Activated gamma-delta T cell treated with anti-CD3 and anti-CD28 coated beads, Interleukin-2, amount 50 U/mL, for 16 hours (primary cell): ENCODE measurements at regions not wholly inside any gene's neighbourhood (a gene's known extent, or its start where the extent isn't known, plus 50 kb on each side); places are given as distances from the start of the nearest gene placed in this dataset.
"Not testable (repeated sequence)": the region's sequence is repeated elsewhere in the genome, so short reads cannot be mapped to it uniquely, and the experiment has no call there.

Experiments
- DNase-seq: peaks from one replicate; pipeline ENCODE4 v3.0.0-alpha.2; 2020; ENCODE audit warnings: low read depth

DNA sequence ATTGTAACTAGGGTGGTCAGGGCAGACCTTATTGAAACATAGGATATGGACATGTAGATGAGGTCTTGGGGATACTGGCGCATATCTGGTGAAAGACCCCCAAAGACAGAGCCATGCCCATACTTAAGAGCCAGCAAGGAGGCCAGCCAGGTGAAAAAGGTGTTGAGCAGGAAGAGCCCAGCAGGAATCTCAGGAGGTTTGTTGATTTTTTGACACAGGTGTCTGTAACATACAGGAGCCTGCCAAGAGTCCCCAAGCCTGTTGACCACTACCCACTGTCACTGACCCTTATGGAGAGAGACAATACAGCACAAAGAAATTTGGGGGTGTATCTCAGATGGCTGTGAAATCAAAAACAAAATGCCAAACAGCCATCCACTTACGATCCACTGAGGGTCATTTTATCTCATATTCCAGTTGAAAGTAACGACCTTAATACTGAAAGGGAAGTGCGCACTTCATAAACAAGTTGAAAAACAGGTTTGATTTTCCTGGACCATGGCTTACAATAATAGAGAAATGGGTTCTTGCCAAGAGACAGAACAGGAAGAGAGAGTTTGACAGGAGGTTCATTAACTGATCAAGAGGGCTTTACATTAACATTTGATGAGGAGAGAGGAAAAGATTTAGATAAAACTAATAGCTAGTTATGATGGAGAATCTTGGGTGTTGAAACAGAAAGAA, 163.6 kb downstream of the GLUL start:
- no peak for DNase-seq

- DNase-seq = no peak
Measured at GRCh38 chr1:182226618-182227017, 165.0 kb downstream of the GLUL start.

DNA sequence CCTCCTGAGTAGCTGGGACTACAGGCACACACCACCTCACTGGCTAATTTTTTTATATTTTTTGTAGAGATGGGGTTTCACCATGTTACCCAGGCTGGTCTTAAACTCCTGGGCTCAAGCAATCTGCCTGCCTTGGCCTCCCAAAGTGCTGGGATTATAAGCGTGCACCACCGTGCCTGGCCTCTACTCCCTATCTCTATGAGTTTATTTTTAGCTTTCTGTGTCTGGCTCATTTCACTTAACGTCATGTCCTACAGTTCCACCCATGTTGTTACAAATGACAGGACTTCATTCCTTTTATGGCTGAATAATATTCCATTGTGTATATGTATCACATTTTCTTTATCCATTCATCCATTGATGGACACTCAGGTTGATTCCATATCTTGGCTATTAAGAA, 164.2 kb upstream of the ZNF648 start:
- not testable (repeated sequence) for DNase-seq

GRCh38 chr1:182221990-182222389, 160.5 kb upstream of the ZNF648 start:
- not testable (repeated sequence) for DNase-seq

DNA sequence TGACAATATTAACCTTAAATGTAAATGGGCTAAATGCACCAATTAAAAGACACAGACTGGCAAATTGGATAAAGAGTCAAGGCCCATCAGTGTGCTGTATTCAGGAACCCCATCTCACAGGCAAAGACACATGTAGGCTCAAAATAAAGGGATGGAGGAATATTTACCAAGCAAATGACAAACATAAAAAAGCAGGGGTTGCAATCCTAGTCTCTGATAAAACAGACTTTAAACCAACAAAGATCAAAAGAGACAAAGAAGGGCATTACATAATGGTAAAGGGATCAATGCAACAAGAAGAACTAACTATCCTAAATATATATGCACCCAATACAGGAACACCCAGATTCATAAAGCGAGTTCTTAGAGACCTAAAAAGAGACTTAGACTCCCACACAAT, 159.9 kb upstream of the ZNF648 start:
- DNase-seq = not testable (repeated sequence)

DNA sequence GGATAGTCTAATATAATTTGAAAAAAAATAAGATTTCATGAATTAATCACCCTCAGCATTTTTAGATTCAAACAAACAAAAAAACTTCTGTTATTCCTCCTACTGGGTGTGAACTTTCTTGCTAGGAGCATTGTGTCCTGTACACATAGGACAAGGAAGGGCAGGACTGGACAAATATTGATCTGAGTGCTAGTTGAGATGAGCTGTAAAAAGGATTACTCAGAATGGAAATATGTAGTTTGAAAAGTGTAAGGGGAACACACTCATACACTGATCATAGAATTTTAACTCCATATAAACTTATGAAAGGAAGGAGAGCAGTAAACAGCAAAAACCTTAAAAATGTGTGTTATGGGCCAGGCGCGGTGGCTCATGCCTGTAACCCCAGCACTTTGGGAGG, 156.5 kb upstream of the ZNF648 start:
- no peak for DNase-seq

GRCh38 chr1:182217071-182217470, 155.6 kb upstream of the ZNF648 start:
- DNase-seq = no peak

- DNase-seq = no peak
Measured at GRCh38 chr1:182215764-182216163, 154.3 kb upstream of the ZNF648 start.

DNA sequence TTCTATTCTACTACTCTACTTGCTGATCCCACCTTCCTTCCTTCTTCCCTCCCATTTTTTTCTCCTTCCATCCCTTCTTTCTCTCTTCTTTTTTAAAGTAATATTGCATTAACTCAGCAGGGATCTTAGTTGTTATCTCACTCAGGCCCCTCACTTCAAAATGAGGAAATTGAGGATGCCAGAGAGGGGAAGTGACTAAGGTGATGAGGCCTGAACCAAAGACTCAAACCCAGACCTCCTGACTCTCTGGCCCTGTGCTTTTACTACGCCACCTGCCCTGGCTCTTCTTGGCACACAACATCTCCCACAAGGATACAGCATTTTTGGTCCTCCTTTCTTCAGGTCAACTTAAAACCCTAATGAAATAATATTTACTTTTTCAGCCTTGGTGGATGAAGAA, 151.7 kb upstream of the ZNF648 start:
- no peak for DNase-seq

GRCh38 chr1:182211386-182211785, 149.9 kb upstream of the ZNF648 start:
- no peak for DNase-seq

GRCh38 chr1:182210417-182210816, 148.9 kb upstream of the ZNF648 start:
- DNase-seq = no peak

DNA sequence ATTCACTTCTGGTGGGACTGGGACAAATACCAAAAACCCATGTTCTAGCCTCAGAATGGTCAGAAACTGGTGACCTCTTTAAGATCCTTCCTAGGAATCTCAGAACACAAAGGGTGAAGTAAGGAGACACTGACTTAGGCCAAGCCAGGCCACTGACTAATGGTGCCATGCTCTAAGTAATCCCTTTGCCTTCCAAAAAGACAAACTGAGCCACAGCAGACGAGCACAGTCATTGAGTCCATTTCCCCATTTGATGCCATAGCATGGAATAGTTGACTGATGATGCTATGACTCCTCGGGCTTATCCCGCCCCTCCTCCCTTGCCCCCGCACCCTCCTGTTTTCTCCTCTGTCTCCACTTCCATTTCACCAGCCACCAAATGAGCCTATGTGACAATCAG, 145.8 kb upstream of the ZNF648 start:
- DNase-seq = no peak

DNA sequence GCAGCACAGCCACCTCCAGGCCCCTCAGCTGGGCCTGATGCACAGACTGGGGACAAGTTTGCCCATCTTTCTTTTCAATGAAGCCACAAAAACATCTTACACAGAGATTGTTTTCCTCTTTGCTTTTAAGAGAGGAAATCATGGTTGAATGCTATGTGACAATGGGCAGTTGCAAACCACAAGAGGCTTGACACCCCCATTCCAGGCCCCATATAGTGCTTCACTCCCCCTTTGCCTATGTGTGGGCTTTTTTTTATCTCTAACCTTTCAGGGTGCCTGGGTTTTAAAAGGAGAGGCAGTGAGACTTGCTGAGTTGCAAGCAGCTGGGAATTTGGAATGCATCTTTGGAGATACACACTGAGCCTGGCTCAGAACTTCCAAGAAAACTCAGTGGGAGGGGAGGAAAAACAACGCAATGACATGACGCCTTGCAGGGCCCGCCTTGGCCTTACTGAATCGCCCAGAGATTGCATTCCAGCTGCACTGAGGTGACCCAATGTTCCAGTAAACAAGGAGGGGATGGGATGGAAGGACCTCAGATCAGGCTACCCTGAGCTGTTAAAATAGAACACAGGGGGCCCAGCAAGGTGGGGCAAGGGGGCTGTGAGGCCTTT, 145.2 kb upstream of the ZNF648 start:
- no peak for DNase-seq

- DNase-seq = no peak
Measured at GRCh38 chr1:182205351-182206022, 144.0 kb upstream of the ZNF648 start.

- DNase-seq = no peak
Measured at GRCh38 chr1:182203191-182203875, 141.8 kb upstream of the ZNF648 start.

DNA sequence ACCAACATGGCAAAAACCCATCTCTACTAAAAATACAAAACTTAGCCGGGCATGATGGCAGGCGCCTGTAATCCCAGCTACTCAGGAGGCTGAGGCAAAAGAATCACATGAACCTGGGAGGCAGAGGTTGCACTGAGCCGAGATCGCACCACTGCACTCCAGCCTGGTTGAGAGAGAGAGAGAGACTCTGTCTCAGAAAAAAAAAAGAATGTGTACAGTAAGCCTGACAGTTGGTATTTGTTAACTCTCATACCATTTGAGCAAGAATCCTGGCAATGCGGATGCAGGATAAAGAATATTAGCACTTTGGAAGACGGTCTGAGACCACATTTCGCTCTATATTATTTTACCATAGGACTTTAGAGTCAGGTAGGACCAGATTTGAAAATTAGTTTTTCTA, 140.0 kb upstream of the ZNF648 start:
- DNase-seq = not testable (repeated sequence)

GRCh38 chr1:182200025-182200812, 138.7 kb upstream of the ZNF648 start:
- no peak for DNase-seq

DNA sequence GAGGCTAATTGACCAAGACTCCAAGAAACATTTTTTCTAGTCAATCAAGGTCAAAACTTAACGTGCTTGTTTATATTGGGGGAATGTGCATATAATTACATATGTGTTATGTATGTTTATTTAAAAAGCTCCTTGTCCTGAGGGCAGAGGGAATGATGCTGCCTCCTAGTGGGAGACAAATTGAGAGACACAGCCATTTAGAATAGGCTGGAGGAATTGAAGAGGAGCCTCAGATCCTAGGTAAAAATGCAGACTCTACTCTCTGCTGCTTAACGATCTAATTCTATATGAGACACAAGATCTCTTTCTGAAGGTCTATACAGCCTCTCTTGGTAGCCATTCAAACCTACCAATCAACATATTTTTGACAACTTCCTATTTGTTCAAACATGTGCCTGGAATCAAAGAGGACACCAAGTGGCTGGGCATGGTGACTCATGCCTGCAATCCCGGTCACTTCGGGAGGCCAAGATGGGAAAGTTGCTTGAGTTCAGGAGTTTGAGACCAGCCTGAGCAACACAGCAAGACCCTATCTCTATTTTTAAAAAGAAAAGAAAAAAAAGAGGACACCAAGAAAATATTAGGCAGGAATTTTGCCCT, 136.6 kb upstream of the ZNF648 start:
- DNase-seq = no peak

GRCh38 chr1:182196897-182197870, 135.7 kb upstream of the ZNF648 start:
- DNase-seq = no peak

GRCh38 chr1:182195733-182196132, 134.2 kb upstream of the ZNF648 start:
- DNase-seq = no peak
